Frontal cortex (tissue), 3 donors: ENCODE measurements at regions not wholly inside any gene's neighbourhood (a gene's known extent, or its start where the extent isn't known, plus 50 kb on each side); places are given as distances from the start of the nearest gene placed in this dataset.
"Not testable (repeated sequence)": the region's sequence is repeated elsewhere in the genome, so short reads cannot be mapped to it uniquely, and the experiment has no call there.

Experiments used
- DNase-seq, 2 donors: peaks; one replicate each; pipeline ENCODE4 v3.0.0; 2012; ENCODE audit warnings: low spot score in 2 of 2
- FAIRE-seq: peaks from 2 replicates; lab custom pipeline; 2012; peaks lifted over from hg19 to GRCh38; lab: Jason Lieb, UNC
- donor health status: control.
- donor health status: control.
- donor health status: control.

DNA sequence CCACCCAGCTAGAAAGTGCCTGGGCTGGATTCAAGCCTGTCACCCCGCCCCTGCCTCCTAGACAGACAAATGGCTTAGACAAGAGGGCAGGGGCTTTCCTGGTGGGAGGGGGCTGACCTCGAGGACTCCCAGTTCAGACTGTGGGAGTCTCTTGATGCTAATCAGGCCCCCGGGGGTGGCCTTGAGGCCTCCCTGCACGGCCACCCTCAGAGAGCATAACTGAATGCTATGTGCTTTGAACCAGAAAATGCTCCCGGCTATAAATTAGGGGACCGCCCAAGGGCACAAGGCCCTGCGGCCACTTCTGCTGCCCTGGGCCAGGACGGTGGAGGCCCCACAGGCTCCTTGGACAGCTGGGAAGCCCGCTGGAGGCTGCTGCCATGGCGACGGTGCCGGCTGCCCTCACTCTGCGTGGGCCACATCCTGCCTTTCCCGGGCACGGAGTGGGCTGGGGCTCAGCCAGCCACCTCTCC lies 111.0 kb upstream of the NCOR2 start:
- FAIRE-seq (no peak), DNase-seq (no peak)

DNA sequence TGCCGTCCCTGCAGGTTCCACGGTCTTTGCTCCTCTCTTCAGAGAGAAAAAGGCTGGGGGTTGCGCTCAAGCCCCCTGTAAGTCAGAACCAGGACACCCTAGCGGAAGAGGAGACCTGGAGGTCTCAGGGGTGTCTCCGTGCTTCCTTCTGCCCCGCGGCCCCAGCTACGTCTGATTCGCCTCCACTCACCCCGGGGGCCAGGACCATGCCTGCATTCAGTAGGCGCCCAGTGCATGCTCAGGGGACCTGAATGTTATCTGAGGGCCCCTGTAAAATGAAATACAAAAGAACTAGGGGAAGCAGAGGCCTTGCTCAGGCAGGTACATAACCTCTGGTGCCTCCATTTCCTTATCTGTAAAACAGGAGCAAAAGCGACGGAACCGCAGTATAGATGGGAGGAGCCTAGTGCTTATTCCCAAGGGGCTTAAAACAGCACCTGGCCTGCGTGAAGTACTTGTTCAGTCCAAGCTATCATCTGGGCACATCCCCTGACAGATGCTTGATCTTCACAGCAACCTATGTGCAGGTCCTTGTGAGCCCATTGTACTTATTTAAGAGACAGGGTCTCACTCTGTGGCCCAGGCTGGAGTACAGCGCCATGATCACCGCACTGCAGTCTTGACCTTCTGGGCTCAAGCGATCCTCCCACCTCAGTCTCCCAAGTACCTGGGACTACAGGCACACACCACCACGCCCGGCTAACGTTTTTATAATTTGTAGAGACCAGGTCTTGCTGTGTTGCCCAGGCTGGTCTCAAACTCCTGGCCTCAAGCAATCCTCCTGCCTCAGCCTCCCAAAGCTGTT lies 110.3 kb upstream of the NCOR2 start:
- DNase-seq (no peak), FAIRE-seq (no peak)

DNA sequence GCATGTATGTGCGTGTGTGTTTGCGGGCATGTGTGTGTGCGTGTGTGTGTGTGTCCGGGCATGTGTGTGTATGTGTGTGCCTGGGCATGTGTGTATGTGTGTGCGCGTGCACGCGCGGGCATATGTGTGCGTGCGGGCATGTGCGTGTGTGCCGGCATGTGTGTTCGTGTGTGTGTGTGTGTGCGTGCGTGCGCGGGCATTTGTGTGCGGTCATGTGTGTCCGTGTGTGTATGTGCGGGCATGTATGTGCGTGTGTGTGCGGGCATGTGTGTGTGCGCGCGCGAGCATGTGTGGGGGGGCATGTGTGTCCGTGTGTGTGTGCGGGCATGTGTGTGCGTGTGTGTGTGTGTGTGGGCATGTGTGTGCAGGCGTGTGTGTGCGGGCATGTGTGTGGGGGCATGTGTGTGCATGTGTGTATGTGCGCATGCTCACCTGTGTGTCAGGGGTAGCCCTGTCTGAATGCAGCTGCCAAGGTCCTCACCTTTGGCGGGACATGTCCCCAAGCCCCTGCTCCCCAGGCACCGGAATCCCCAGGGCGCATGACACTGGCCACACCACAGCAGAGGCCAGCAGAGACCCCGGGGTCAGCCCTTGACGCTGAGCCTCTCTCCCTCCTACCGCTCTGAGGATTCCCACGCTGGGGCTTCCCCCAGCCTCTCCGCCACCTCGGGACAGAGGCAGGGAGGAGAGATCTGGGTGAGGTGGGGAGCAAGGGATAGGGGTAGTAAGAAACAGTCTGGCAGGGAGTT lies 109.5 kb upstream of the NCOR2 start:
- FAIRE-seq (no peak), DNase-seq (no peak)

DNA sequence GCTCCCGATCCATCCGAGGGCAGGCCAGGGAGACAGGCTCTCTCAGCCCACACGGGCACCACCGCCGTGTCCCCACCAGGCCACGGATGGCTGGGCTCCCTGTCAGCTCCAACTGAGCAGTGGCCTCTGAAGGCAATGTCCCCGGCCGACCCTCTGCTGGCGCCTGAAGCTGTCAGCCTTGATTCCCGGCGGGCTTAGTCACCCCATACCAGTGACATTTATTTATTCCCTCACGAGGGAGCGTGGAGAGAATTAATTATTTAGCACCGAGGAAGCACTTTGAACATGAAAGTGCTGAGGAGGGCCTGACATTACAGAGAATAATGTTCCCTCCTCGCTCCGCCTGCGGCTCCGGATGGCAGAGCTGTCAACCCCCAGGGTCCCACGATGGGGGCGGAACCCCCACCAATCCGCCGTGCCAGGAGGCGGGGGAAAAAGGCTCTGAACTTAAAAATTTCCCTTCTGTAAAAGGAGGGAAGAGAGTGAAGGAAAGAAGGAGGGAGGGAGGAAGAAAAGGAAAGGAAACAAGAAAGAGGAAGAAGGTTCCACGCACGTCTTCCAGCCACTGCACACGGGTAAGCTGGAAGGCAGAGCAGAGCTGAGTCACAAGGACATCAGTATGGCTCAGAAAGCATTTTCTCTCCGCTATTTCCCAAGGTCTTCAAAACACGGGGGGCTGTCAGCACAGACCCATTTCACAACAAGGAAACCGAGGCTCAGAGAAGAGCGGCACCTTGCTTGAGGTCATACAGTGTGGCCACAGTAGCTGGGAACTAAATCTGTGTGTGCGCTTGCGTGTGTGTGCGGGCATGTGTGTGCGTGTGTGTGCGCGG lies 108.7 kb upstream of the NCOR2 start:
- FAIRE-seq (no peak), DNase-seq (peak in 1 of 2 donors; percentile 75)

DNA sequence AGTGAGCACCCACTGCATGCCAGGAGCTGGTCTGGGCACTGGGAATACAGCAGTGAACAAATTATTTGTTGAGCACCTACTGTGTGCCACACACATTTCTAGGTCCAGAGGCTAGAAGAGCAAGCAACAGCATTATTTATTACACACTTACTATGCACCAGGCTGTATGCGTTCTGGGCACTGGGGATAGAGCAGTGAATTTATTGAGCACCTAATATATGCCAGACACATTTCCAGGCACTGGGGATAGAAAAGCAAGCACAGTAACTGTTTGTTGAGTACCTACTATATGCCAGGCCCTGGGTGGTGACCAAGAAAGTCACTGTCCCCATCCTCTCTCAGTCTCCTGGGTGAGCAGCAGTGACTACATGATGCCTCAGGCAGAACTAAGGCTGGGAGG lies 107.5 kb upstream of the NCOR2 start:
- DNase-seq (no peak), FAIRE-seq (no peak)

DNA sequence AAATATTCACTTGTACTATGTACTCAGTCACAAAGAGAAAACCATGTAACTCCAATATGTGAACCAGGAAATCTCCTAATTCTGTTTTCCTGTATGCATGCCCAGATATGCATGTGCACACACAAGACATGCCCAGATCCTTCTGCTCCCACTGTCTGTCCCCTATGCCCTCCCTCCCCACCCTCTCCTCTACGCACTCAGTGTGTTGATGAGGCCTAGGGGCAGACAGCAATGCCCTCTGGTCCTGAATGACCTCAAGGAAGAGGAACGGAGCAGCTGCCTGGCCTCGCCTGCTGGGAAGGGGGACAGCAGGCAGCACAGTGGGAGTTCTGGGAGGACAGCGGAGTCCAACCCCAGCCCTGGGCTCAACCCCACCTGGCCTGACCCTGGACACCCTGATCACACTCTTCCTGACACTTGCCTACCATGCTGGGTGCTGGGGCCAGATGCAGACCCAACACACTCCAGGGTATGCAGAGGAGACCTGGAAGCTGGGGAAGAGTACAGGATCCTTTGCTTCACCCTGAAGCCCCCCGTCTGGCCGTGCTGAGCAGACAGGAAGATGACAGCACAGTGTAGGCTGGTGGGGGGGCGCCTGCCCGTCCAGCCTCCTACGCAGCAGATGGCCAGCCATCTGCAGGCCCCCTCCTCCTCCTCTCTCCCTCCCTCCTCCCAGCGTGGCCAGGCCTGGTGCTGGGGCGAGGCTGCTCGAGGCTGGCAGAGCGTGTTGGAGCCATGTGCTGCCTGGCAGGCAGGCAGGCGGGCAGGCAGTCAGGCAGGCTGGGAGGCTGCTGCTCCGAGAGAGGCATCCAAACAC lies 106.6 kb upstream of the NCOR2 start:
- peak; percentile 66 to 78 for DNase-seq
- FAIRE-seq = no peak

DNA sequence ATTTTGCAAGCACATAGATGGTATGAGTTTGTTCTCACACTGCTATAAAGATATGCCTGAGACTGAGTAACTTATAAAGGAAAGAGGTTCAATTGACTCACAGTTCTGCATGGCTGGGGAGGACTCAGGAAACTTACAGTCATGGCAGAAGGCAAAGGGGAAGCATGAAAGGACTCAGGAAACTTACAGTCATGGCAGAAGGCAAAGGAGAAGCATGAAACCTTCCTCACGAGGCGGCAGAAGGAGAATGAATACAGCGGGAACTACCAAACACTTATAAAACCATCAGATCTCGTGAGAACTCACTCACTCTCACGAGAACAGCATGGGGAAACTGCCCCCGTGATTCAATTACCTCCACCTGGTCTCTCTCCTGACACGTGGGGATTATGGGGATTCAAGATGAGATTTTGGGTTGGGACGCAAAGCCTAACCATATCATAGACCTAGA lies 101.9 kb upstream of the NCOR2 start:
- FAIRE-seq, DNase-seq: not testable (repeated sequence)

DNA sequence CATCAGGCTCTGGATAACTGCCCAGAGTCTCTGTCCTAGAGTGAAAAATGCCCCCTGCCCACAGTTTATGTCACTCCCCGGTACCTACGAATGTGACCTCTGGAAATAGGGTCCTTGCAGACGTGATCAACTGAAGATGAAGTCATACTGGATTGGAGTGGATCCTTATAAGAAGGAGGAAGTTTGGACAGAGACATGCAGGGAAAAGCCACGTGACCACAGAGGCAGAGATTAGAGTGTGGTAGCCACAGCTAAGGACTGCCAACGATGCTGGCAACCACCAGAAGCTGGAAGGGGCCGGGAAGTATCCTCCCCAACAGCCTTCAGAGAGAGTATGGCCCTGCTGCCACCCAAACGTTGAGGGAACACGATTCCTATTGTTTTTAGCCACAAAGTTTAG lies 101.2 kb upstream of the NCOR2 start:
- FAIRE-seq (no peak), DNase-seq (no peak)

DNA sequence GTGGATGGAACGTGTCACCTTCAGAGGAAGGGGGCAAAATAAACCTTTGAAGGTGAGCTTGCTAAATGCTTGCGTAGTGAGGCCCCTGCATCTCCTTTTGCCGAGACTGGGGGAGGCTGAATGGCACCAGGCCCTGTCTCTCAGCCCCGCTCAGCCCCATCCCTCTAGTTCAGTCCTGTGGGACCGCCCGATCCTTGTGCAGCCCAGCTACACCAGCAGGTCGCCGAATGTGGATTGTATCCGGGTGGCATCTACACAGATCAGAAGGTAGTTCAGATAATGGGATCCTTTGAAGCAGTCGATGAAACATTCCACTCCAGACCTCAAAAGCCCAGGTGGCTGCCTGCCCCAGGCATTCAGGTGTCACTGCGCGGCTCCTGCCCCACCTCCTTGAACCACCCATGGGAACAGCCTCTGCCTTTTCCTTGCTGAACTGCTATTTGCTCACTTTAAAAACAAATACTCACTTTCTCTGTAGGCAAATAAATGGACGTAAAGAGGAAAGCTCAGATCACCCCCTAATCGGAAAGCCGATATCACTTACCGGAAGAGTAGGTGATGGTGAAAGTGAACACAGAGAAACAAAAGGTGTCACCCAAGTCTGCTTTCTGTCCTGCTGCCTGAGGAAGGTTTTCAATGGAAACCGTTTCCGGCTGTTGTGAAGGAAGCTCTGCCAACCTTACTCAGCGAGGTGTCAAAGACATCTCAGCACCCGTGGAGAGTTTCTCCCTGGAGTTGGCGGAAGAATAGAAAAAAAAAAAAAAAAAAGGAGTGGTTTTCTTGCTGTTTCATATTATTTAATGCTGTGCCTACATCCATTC lies 100.3 kb upstream of the NCOR2 start:
- no peak for DNase-seq

DNA sequence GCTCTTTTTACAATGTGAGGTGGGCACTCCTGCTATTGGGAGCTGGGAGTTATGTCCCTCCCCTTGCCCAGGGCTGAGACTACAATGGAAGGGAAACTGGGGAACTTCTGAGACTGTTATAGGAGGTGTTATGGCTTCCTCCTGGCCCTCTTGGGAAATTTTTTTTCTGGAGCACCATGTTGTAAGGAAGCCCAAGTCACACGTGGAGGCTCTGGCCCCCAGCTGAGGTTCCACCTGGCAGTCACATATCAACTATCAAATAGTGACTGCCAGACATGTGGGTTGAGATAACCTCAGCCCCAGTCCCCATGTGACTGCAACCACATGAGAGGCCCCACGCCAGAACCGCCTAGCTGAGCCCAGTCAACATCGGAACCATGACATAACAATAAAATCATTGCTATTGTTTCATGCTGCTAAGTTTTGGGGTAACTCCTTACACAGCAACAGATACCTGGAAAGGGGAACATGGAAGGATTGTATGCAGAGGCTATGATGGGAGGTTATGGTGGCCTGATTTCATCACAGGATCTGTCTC lies 99.4 kb upstream of the NCOR2 start:
- no peak for DNase-seq
- FAIRE-seq = no peak

More for the DNA sequence above, 100.3 kb upstream of the NCOR2 start:
- no peak for FAIRE-seq

DNA sequence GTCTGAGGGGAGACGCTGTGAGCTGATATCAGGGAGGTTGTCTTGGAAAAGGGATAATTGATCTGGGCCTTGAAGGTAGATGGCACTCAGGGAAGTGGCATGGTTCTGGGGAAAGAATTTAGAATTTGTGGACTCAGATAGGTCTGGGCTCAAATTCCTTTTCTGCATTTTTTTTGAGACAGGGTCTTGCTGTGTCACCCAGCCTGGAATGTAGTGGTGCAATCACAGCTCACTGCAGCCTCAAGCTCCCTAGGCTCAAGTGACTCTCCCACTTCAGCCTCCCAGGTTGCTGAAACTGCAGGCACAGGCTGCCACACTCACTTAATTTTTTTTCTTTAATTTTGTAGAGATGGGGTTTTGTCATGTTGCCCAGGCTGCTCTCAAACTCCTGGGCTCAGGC lies 98.1 kb upstream of the NCOR2 start:
- no peak for FAIRE-seq
- no peak for DNase-seq

DNA sequence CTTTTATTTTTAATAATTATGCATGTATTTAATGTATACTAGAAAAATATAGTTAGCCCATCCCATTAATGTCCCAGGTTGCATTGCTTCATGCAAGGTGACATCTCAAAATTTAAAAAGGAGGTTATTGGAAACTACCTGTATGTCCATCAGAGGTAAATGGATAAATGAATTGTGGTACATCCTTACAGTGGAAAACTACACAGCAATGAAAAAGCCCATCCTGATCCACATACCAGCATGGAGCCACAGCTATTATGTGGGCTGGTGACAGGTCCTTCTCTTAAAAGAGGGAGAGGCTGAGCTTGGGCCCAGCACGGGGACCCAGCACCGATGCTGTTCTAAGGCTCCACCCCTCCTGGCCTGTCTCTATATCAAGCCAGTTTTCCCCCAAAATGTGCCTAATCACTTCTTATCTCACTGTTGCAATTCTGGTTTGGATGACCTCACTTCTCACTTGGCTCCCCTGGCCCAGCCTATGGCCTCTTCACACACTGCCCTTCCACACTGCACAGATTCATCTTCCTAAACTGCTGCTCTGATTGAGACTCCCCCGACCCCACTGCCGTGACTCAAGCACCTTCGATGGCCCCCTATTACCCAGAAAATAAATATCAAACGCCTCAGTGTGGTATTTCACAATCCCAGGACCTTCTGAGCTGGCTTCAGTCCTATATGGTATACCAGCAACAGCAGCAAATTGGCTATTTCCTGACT lies 97.1 kb upstream of the NCOR2 start:
- FAIRE-seq (no peak), DNase-seq (no peak)

DNA sequence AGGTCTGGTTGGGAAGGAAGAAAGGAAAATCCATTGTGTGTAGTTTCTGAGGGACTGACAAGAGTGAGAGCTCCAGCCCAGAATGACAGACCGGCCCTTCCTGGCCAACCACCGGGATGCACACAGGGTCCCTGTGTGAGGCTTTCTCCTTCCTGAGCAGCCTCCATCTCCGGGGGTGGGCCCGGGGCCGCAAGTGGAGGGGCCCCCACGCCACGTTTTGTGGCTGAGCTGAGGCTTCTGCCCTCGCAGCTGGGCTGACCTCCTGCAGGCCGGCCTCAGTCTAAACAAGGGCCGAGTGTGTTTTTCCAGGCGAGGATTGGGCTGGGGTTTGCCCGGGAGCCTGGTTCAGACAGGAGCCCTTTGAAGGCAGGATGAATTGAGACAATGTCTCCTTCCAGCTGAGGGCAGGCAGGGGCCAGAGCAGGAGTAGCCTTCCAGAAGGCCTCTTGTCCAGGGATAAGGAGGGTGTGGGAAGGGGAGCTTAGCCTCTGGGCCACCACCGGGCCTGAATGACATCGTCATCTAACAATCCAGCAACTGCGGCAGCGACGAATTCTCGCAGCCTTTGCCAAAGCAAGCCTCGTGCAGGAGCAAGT lies 96.5 kb upstream of the NCOR2 start:
- peak in 1 of 2 donors; percentile 48 for DNase-seq
- no peak for FAIRE-seq

DNA sequence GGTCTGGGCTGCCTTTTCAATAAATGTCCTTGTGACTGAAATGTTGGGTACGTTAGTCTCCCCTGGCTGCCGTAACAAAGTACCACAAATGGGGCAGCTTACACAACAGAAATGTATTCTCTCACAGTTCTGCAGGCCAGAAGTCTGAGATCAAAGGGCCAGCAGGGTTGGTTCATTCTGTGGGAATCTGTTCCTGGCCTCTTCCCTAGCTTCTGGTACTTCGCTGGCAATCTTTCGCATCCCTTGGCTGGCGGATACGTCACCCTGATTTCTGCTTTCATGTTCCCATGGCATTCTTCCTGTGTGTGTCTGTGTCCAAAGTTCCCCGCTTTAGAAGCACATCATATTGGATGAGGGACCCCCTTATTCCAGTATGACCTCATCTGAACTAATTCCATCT lies 95.8 kb upstream of the NCOR2 start:
- DNase-seq (no peak), FAIRE-seq (no peak)

DNA sequence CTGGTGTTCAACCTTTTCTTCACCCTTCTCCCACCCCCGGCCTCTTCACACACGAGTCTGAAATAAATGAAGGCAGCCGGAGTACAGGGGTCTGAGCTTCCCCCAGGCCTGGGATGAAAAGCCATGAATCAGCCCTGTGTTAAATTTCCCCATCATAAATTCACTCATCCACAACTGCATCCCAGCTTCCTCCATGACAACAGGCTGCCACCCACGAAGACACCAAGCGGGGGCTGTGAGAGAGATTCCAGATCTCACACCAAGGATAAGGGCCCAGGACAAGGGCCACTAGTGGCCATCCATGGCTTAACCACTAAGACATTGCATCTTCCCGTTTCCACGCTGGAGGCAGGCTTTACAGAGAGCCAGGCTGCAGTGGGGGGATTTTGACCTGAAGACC lies 93.9 kb upstream of the NCOR2 start:
- no peak for FAIRE-seq

DNA sequence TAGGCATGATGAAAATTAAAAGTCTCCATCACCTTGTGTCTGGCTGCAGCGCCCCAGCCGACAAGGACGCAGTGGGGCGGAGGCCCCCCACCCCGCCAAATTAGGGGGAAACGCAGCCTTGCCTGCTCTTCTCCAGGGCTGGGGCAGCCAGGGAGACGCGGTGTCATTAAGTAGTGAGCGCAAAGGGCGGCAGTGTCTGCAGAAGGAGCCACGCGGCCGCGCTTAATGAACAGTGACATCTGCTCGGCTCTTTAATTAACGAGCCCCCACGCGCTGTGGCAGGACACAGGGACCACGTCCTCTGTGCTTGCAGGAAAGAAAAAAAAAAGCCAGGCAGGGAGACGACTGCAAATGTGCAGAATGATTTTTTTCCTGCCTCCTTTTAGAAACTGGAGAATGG lies 93.4 kb upstream of the NCOR2 start:
- no peak for DNase-seq
- FAIRE-seq = no peak

More for the DNA sequence above, 93.9 kb upstream of the NCOR2 start:
- DNase-seq = no peak

DNA sequence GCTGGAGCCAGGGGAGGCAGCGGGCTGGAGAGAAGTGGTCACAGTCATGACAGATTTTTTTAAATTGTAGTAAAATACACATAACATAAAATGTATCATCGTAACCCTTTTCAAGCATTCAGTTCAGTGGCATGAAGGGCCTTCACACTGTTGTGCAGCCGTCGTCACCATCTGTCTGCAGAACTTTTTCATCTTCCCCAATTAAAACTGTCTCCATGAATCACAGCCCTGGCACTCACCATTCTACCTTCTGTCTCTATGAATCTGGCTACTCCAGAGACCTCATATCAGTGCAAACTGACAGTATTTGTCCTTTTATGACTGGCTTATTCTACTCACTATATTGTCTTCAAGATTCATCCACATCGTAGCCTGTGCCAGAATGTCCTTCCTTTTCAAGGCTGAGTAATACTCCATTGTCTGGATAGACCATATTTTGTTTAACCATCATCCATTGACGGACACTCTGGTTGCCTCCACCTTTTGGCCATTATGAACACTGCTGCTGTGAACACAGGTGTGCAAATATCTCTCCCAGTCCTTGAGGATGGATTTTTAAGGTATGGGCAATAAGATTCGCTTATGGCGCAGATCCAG lies 91.5 kb upstream of the NCOR2 start:
- FAIRE-seq (no peak), DNase-seq (no peak)
